B cell (primary cell): ENCODE measurements at regions not wholly inside any gene's neighbourhood (a gene's known extent, or its start where the extent isn't known, plus 50 kb on each side); places are given as distances from the start of the nearest gene placed in this dataset.

Experiments
- CTCF ChIP-seq: fragments of 200-600 bp; IDR thresholded peaks from one replicate; pipeline ENCODE4 v1.8.0; 2022; ENCODE audit warnings: antibody characterized with exemption, mild to moderate bottlenecking
- EZH2 ChIP-seq: IDR thresholded peaks from 2 replicates; pipeline ENCODE4 v1.6.1; 2012; ENCODE audit warnings: borderline replicate concordance, low read depth, mild to moderate bottlenecking, moderate library complexity, low read length; ENCODE audit not compliant: insufficient read depth, poor library complexity, severe bottlenecking

GRCh38 chr11:26126741-26127140 lies 205.2 kb upstream of the ANO3 start:
- TF ChIP-seq CTCF (no peak), EZH2 (no peak)
